HEK293T (cell line): ENCODE measurements at regions not wholly inside any gene's neighbourhood (a gene's known extent, or its start where the extent isn't known, plus 50 kb on each side); places are given as distances from the start of the nearest gene placed in this dataset.

Experiments
- ARNT ChIP-seq: fragments of 450-650 bp; IDR thresholded peaks from 2 replicates; pipeline ENCODE4 v1.6.1; 2017; ENCODE audit warnings: mild to moderate bottlenecking
- BHLHE40 ChIP-seq: fragments of 450-650 bp; IDR thresholded peaks from 2 replicates; pipeline ENCODE4 v1.6.1; 2016; ENCODE audit warnings: mild to moderate bottlenecking, moderate library complexity, borderline replicate concordance
- CTBP1 ChIP-seq: fragments of 450-650 bp; IDR thresholded peaks from 2 replicates; pipeline ENCODE4 v1.6.1; 2016; ENCODE audit warnings: borderline replicate concordance
- ELF4 ChIP-seq: fragments of 450-650 bp; IDR thresholded peaks from 2 replicates; pipeline ENCODE4 v1.6.1; 2017; ENCODE audit warnings: antibody characterized with exemption
- FOXA1 ChIP-seq: fragments of 450-650 bp; IDR thresholded peaks from 2 replicates; pipeline ENCODE4 v1.6.1; 2016; ENCODE audit warnings: mild to moderate bottlenecking
- FOXM1 ChIP-seq: fragments of 450-650 bp; IDR thresholded peaks from 2 replicates; pipeline ENCODE4 v1.6.1; 2017; ENCODE audit warnings: mild to moderate bottlenecking, borderline replicate concordance
- HDGF ChIP-seq: fragments of 450-650 bp; IDR thresholded peaks from 2 replicates; pipeline ENCODE4 v1.6.1; 2017; ENCODE audit warnings: antibody characterized with exemption, borderline replicate concordance
- L3MBTL2 ChIP-seq: fragments of 450-650 bp; conservative IDR thresholded peaks from 2 replicates; pipeline ENCODE4 v1.6.1; 2016; ENCODE audit warnings: mild to moderate bottlenecking
- LEF1 ChIP-seq: fragments of 450-650 bp; IDR thresholded peaks from 2 replicates; pipeline ENCODE4 v1.6.1; 2017; ENCODE audit warnings: mild to moderate bottlenecking, borderline replicate concordance
- NFRKB ChIP-seq: fragments of 450-650 bp; IDR thresholded peaks from 2 replicates; pipeline ENCODE4 v1.6.1; 2016; ENCODE audit warnings: mild to moderate bottlenecking, moderate library complexity
- PKNOX1 ChIP-seq: fragments of 450-650 bp; IDR thresholded peaks from 2 replicates; pipeline ENCODE4 v1.6.1; 2016
- SP1 ChIP-seq: fragments of 450-650 bp; IDR thresholded peaks from 2 replicates; pipeline ENCODE4 v1.6.1; 2017
- TARDBP ChIP-seq: fragments of 450-650 bp; IDR thresholded peaks from 2 replicates; pipeline ENCODE4 v1.6.1; 2016
- ZNF384 ChIP-seq: fragments of 450-650 bp; IDR thresholded peaks from 2 replicates; pipeline ENCODE4 v1.6.1; 2016

GRCh38 chr15:79541196-79541595 lies 109.1 kb downstream of the MINAR1 start:
- no peak for TF ChIP-seq SP1
- no peak for TF ChIP-seq LEF1
- no peak for TF ChIP-seq NFRKB
- TF ChIP-seq HDGF, result no peak
- TF ChIP-seq TARDBP, result no peak
- no peak for TF ChIP-seq ARNT
- TF ChIP-seq CTBP1, result no peak
- no peak for TF ChIP-seq FOXA1
- TF ChIP-seq BHLHE40, result no peak
- no peak for TF ChIP-seq ELF4
- TF ChIP-seq FOXM1, result no peak
- no peak for TF ChIP-seq PKNOX1
- TF ChIP-seq ZNF384, result no peak
- no peak for TF ChIP-seq L3MBTL2
